ENCODE measurements at regions not wholly inside any gene's neighbourhood (a gene's known extent, or its start where the extent isn't known, plus 50 kb on each side); places are given as distances from the start of the nearest gene placed in this dataset.

- TF ChIP-seq CTCF (IDR thresholded peaks at IDR 0.05): no peak
- TF ChIP-seq POLR2A (IDR thresholded peaks at IDR 0.05): no peak
Observed at GRCh38 chr17:33896263-33896662, 358.8 kb upstream of the CCL2 start.
